Inflammatory macrophage (primary cell): ENCODE measurements at regions not wholly inside any gene's neighbourhood (a gene's known extent, or its start where the extent isn't known, plus 50 kb on each side); places are given as distances from the start of the nearest gene placed in this dataset.
A peak's percentile ranks its signal among the peaks of the same experiment; 100 is the strongest.
"Not testable (repeated sequence)": the region's sequence is repeated elsewhere in the genome, so short reads cannot be mapped to it uniquely, and the experiment has no call there.

Experiments used
- DNase-seq, 2 donors: peaks; one replicate each; pipeline ENCODE4 v3.0.0-alpha.2; 2020 to 2022

GRCh38 chr2:100703739-100704138, 116.2 kb upstream of the NPAS2 start:
- DNase-seq: no peak

- DNase-seq: no peak
These were observed 115.8 kb upstream of the NPAS2 start for GRCh38 chr2:100704156-100704555.

- DNase-seq: no peak
These were observed 115.2 kb upstream of the NPAS2 start for GRCh38 chr2:100704711-100705110.

- DNase-seq: no peak
These were observed 112.7 kb upstream of the NPAS2 start for GRCh38 chr2:100707016-100707947.

GRCh38 chr2:100708333-100708732, 111.6 kb upstream of the NPAS2 start:
- no peak for DNase-seq

GRCh38 chr2:100713106-100713505, 106.8 kb upstream of the NPAS2 start:
- DNase-seq: no peak

GRCh38 chr2:100714396-100715010, 105.4 kb upstream of the NPAS2 start:
- not testable (repeated sequence) for DNase-seq

- not testable (repeated sequence) for DNase-seq
These were observed 104.1 kb upstream of the NPAS2 start for GRCh38 chr2:100715861-100716260.

- no peak for DNase-seq
These were observed 103.4 kb upstream of the NPAS2 start for GRCh38 chr2:100716581-100716980.

GRCh38 chr2:100718065-100718629, 101.8 kb upstream of the NPAS2 start:
- no peak for DNase-seq

GRCh38 chr2:100720445-100720844, 99.5 kb upstream of the NPAS2 start:
- DNase-seq: no peak

- no peak for DNase-seq
These were observed 98.2 kb upstream of the NPAS2 start for GRCh38 chr2:100721693-100722092.

- no peak for DNase-seq
These were observed 97.8 kb upstream of the NPAS2 start for GRCh38 chr2:100722125-100722524.

GRCh38 chr2:100726866-100727265, 93.1 kb upstream of the NPAS2 start:
- DNase-seq: no peak

GRCh38 chr2:100730290-100730868, 89.6 kb upstream of the NPAS2 start:
- peak; percentile 72 to 78 for DNase-seq

- DNase-seq: peak in 1 of 2 donors; percentile 10
These were observed 88.4 kb upstream of the NPAS2 start for GRCh38 chr2:100731535-100731981.

GRCh38 chr2:100733391-100734187, 86.3 kb upstream of the NPAS2 start:
- peak; percentile 96 to 97 for DNase-seq

- no peak for DNase-seq
These were observed 83.6 kb upstream of the NPAS2 start for GRCh38 chr2:100736121-100736915.

GRCh38 chr2:100739735-100740432, 80.1 kb upstream of the NPAS2 start:
- DNase-seq: no peak

GRCh38 chr2:100741880-100742276, 78.1 kb upstream of the NPAS2 start:
- no peak for DNase-seq
